ENCODE measurements at regions not wholly inside any gene's neighbourhood (a gene's known extent, or its start where the extent isn't known, plus 50 kb on each side); places are given as distances from the start of the nearest gene placed in this dataset.

DNA sequence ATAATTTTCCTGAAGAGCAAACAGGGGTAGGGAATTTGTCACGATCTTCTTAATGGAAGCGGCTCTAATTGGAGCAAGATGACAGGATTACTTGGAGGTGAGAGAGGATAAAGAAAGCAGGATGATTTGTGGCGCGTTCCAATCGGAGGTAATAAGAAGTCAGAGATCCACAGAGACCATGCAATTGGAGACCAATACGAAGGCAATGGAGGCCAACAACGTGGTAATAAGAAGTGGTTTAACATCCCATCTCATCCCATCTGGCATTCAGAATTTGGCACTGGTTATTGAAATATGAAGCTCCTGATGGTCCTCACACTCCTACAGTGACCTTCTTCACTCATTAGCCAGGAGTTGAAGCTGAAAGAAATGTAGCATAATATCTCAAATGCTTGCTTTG is 130.6 kb downstream of the DLEU7 start:
- H3K4me2 ChIP-seq (ENCODE audit: insufficient read depth, low read length) = no peak overlapping the region

GRCh38 chr13:50713523-50714248 is 129.8 kb downstream of the DLEU7 start:
- Histone ChIP-seq H2AFZ (ENCODE audit: low read length) (peak overlapping the region; percentile 20), H3K27me3 (ENCODE audit: insufficient read depth, low read length) (no peaks in the 10 kb centered on the region), H3K4me2 (ENCODE audit: insufficient read depth, low read length) (peak overlapping the region; percentile 4), H3K36me3 (ENCODE audit: insufficient read depth, low read length) (no peaks in the 10 kb centered on the region), H3K4me1 (ENCODE audit: insufficient read depth, low read length) (peaks cover 12% of the 10 kb centered on the region), H3K79me2 (ENCODE audit: insufficient read depth, low read length) (no peaks in the 10 kb centered on the region), H3K27ac (ENCODE audit: low read depth, low read length) (no peak overlapping the region), H4K20me1 (ENCODE audit: insufficient read depth, low read length) (no peaks in the 10 kb centered on the region), H3K9me3 (ENCODE audit: low read depth, low read length) (no peaks in the 10 kb centered on the region), H3K4me3 (ENCODE audit: insufficient read depth, low read length) (no peak overlapping the region)
- DNase-seq (ENCODE audit: insufficient read length, low spot score, missing footprints) = peak; percentile 62
- TF ChIP-seq CTCF (IDR thresholded peaks at IDR 0.05; ENCODE audit: extremely low read depth, low read depth, low read length) = no peak

More for the DNA sequence above, 130.6 kb downstream of the DLEU7 start:
- Histone ChIP-seq H4K20me1 (ENCODE audit: insufficient read depth, low read length) (no peaks in the 10 kb centered on the region), H2AFZ (ENCODE audit: low read length) (no peak overlapping the region), H3K4me3 (ENCODE audit: insufficient read depth, low read length) (no peak overlapping the region), H3K79me2 (ENCODE audit: insufficient read depth, low read length) (no peaks in the 10 kb centered on the region), H3K27me3 (ENCODE audit: insufficient read depth, low read length) (no peaks in the 10 kb centered on the region), H3K4me1 (ENCODE audit: insufficient read depth, low read length) (peaks cover 12% of the 10 kb centered on the region), H3K27ac (ENCODE audit: low read depth, low read length) (no peak overlapping the region), H3K36me3 (ENCODE audit: insufficient read depth, low read length) (no peaks in the 10 kb centered on the region), H3K9me3 (ENCODE audit: low read depth, low read length) (no peaks in the 10 kb centered on the region)
- DNase-seq (ENCODE audit: insufficient read length, low spot score, missing footprints) = no peak
- no peak for TF ChIP-seq CTCF (IDR thresholded peaks at IDR 0.05; ENCODE audit: extremely low read depth, low read depth, low read length)

DNA sequence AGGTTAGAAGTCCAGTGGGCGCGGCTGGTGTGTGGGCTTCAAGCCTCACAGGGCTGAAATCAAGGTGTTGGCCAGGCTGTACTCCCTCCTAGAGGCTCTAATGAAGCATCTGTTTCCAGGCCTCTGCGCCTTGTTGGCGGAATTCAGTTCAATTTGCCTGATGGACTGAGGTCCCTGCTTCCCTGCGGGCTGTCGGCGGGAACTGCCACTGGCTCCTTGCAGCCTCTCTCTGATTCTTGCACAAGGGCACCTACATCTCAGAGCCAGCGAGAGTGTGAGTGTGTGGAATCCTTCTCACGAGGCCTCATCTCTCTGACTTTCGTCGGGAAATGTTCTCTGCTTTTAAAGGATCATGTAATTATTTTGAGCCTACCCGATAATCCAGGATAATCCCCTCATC is 128.6 kb downstream of the DLEU7 start:
- H3K27me3 ChIP-seq (ENCODE audit: insufficient read depth, low read length) = no peaks in the 10 kb centered on the region
- no peak overlapping the region for H2AFZ ChIP-seq (ENCODE audit: low read length)
- no peak overlapping the region for H3K4me3 ChIP-seq (ENCODE audit: insufficient read depth, low read length)
- H3K4me2 ChIP-seq (ENCODE audit: insufficient read depth, low read length) = no peak overlapping the region
- H3K36me3 ChIP-seq (ENCODE audit: insufficient read depth, low read length) = no peaks in the 10 kb centered on the region
- no peaks in the 10 kb centered on the region for H3K9me3 ChIP-seq (ENCODE audit: low read depth, low read length)
- TF ChIP-seq CTCF (IDR thresholded peaks at IDR 0.05; ENCODE audit: extremely low read depth, low read depth, low read length) = no peak
- H3K79me2 ChIP-seq (ENCODE audit: insufficient read depth, low read length) = no peaks in the 10 kb centered on the region
- no peak for DNase-seq (ENCODE audit: insufficient read length, low spot score, missing footprints)
- no peaks in the 10 kb centered on the region for H4K20me1 ChIP-seq (ENCODE audit: insufficient read depth, low read length)
- peaks cover 12% of the 10 kb centered on the region for H3K4me1 ChIP-seq (ENCODE audit: insufficient read depth, low read length)
- H3K27ac ChIP-seq (ENCODE audit: low read depth, low read length) = no peak overlapping the region

DNA sequence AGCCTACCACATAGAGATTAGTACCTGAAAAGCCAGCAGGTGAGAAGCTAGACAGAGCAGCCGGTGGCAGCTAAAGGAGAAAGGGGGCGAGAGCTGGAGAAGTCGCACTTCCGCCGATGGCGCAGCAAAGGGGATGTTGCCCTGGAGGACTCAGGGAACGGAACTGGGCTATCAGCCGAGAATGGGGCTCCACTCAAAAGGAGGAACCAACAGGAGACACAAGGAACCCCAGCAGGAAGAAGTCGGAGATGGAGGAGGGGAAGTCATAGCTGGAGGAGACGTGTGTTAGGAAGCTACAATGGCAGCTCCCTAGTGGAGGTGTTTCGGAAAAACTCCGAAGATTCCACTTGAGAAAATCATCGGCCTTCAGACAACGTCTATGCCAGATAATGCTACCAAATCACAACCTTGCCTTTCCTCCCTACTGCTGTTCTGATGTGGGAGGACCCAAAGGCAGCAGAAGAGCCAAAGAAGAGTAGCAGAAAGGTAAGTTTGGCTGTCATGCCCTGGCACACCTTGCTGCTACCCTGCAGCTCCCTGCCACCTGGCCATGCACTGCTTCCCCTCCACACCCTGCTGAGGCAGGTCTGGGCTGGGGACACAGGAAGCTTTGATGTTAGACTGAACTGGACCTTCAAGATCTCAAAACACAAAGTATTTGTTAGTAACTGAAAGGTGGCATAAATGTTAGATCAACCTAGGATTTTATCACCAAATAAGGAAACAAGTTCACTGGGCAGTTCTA is 127.9 kb downstream of the DLEU7 start:
- TF ChIP-seq CTCF (IDR thresholded peaks at IDR 0.05; ENCODE audit: extremely low read depth, low read depth, low read length) = no peak
- Histone ChIP-seq H2AFZ (ENCODE audit: low read length) (no peak overlapping the region), H3K27ac (ENCODE audit: low read depth, low read length) (no peak overlapping the region), H3K36me3 (ENCODE audit: insufficient read depth, low read length) (no peaks in the 10 kb centered on the region), H3K9me3 (ENCODE audit: low read depth, low read length) (no peaks in the 10 kb centered on the region), H3K4me2 (ENCODE audit: insufficient read depth, low read length) (no peak overlapping the region), H3K4me1 (ENCODE audit: insufficient read depth, low read length) (peaks cover 12% of the 10 kb centered on the region), H4K20me1 (ENCODE audit: insufficient read depth, low read length) (no peaks in the 10 kb centered on the region), H3K79me2 (ENCODE audit: insufficient read depth, low read length) (no peaks in the 10 kb centered on the region), H3K27me3 (ENCODE audit: insufficient read depth, low read length) (no peaks in the 10 kb centered on the region), H3K4me3 (ENCODE audit: insufficient read depth, low read length) (no peak overlapping the region)
- DNase-seq (ENCODE audit: insufficient read length, low spot score, missing footprints) = no peak

All from osteoblast (primary cell).